GM21515 (cell line): ENCODE measurements at regions not wholly inside any gene's neighbourhood (a gene's known extent, or its start where the extent isn't known, plus 50 kb on each side); places are given as distances from the start of the nearest gene placed in this dataset.
"Not testable (repeated sequence)": the region's sequence is repeated elsewhere in the genome, so short reads cannot be mapped to it uniquely, and the experiment has no call there.

ENCODE experiments used
- ATAC-seq: cut with Tn5 transposase; IDR thresholded peaks from one replicate; pipeline ENCODE4 v1.9.1; 2021; ENCODE audit not compliant: unreplicated experiment

GRCh38 chr2:189231719-189232323 lies 52.3 kb upstream of the COL5A2 start:
- no peak for ATAC-seq

GRCh38 chr2:189232759-189233406 lies 53.3 kb upstream of the COL5A2 start:
- ATAC-seq = peak; percentile 68

- ATAC-seq = no peak
These were observed 54.0 kb upstream of the COL5A2 start for GRCh38 chr2:189233527-189233926.

- ATAC-seq = no peak
These were observed 55.4 kb upstream of the COL5A2 start for GRCh38 chr2:189234991-189235390.

- no peak for ATAC-seq
These were observed 56.5 kb upstream of the COL5A2 start for GRCh38 chr2:189236066-189236465.

GRCh38 chr2:189238903-189239302 lies 59.3 kb upstream of the COL5A2 start:
- no peak for ATAC-seq

- not testable (repeated sequence) for ATAC-seq
These were observed 64.3 kb upstream of the COL5A2 start for GRCh38 chr2:189243843-189244242.

- ATAC-seq = no peak
These were observed 67.7 kb upstream of the COL5A2 start for GRCh38 chr2:189247276-189247675.

- no peak for ATAC-seq
These were observed 68.6 kb upstream of the COL5A2 start for GRCh38 chr2:189248141-189248540.

- no peak for ATAC-seq
These were observed 69.6 kb upstream of the COL5A2 start for GRCh38 chr2:189249171-189249570.

- ATAC-seq = no peak
These were observed 70.3 kb upstream of the COL5A2 start for GRCh38 chr2:189249901-189250300.

- no peak for ATAC-seq
These were observed 73.6 kb upstream of the COL5A2 start for GRCh38 chr2:189252991-189253675.

- ATAC-seq = no peak
These were observed 74.3 kb upstream of the COL5A2 start for GRCh38 chr2:189253836-189254235.

- no peak for ATAC-seq
These were observed 74.8 kb upstream of the COL5A2 start for GRCh38 chr2:189254268-189254883.

GRCh38 chr2:189255711-189256110 lies 76.2 kb upstream of the COL5A2 start:
- ATAC-seq = no peak

- no peak for ATAC-seq
These were observed 79.2 kb upstream of the COL5A2 start for GRCh38 chr2:189258616-189259365.

GRCh38 chr2:189260361-189260814 lies 80.8 kb upstream of the COL5A2 start:
- no peak for ATAC-seq

GRCh38 chr2:189261431-189261841 lies 81.9 kb upstream of the COL5A2 start:
- ATAC-seq = no peak

GRCh38 chr2:189261916-189262315 lies 82.4 kb upstream of the COL5A2 start:
- ATAC-seq = no peak

GRCh38 chr2:189265696-189266320 lies 86.2 kb upstream of the COL5A2 start:
- ATAC-seq = no peak

- ATAC-seq = no peak
These were observed 87.9 kb upstream of the COL5A2 start for GRCh38 chr2:189267491-189267890.
